ENCODE measurements at regions not wholly inside any gene's neighbourhood (a gene's known extent, or its start where the extent isn't known, plus 50 kb on each side); places are given as distances from the start of the nearest gene placed in this dataset.
"Not testable (repeated sequence)": the region's sequence is repeated elsewhere in the genome, so short reads cannot be mapped to it uniquely, and the experiment has no call there.

- DNase-seq (ENCODE audit: low spot score, unreplicated experiment); H3K9me3 Mint-ChIP-seq (ENCODE audit: low read depth); H3K27me3 Mint-ChIP-seq: not testable (repeated sequence)
Measured at GRCh38 chr7:55743454-55743717, 119.2 kb downstream of the SEPTIN14 start.

DNA sequence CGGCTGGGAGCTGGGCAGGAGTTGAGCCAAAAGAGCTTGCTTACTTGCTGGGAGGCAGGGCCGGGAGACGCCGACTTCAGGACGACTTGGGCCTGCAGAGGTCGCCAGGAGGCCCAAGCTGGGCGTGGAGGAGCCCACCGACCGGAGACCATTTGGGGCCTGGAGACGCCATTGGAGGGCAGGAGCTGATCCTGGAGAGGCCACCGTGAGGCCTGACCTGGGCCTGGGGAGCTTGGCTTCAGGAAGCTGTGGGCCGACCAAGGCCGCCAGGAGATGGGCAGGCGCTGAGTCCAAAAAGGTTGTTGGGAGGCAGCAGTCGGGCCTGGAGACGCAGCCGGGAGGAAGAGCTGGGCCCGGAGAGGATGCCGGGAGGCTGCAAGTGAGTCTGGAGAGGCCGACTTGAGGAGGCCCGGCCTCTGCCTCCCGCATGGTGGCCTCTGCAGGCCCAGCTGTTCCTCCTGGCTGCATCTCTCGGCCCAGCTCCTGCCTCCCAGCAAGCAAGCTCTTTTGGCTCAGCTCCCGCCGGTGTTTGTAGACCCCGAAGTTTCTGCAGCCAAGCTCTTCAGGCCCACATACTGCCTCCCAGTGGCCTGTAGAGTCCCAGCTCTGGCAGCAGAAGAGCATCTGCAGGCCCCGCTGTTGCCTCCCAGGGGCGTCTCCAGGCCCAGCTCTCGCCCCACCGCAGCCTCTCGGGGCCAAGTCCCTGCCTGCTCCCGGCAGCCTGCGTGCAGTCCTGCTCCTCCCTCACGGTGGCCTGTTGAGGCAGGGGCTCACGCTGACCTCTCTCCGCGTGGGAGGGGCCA, 119.7 kb downstream of the SEPTIN14 start:
- not testable (repeated sequence) for H3K4me3 Mint-ChIP-seq (ENCODE audit: low read depth); DNase-seq (ENCODE audit: low spot score, unreplicated experiment); H3K27ac Mint-ChIP-seq; H3K4me1 Mint-ChIP-seq (ENCODE audit: low read depth); H3K27me3 Mint-ChIP-seq; H3K9me3 Mint-ChIP-seq (ENCODE audit: low read depth); H3K36me3 Mint-ChIP-seq (ENCODE audit: insufficient read depth)

More at GRCh38 chr7:55743454-55743717, 119.2 kb downstream of the SEPTIN14 start:
- H3K4me3 Mint-ChIP-seq (ENCODE audit: low read depth); H3K36me3 Mint-ChIP-seq (ENCODE audit: insufficient read depth); H3K4me1 Mint-ChIP-seq (ENCODE audit: low read depth); H3K27ac Mint-ChIP-seq: not testable (repeated sequence)

DNA sequence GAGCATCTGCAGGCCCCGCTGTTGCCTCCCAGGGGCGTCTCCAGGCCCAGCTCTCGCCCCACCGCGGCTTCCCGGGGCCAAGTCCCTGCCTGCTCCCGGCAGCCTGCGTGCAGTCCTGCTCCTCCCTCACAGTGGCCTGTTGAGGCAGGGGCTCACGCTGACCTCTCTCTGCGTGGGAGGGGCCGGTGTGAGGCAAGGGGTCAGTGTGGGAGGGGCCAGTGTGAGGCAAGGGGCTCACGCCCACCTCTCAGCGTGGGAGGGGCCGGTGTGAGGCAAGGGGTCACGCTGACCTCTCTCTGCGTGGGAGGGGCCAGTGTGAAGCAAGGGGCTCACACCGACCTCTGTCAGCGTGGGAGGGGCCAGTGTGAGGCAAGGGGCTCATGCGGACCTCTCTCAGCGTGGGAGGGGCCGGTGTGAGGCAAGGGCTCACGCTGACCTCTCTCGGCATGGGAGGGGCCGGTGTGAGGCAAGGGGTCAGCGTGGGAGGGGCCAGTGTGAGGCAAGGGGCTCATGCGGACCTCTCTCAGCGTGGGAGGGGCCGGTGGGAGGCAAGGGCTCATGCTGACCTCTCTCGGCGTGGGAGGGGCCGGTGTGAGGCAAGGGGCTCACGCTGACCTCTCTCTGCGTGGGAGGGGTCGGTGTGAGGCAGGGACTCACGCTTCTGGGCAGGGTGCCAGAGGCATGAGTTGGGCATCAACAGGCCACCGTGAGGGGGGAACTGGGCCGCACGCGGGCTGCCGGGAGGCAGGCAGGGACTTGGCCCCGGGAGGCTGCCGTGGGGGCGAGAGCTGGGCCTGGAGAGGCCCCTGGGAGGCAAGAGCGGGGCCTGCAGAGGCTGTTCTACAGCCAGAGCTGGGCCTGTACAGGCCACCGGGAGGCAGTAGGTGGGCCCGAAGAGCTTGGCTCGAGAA, 120.6 kb downstream of the SEPTIN14 start:
- H3K4me1 Mint-ChIP-seq (ENCODE audit: low read depth); H3K27me3 Mint-ChIP-seq; H3K9me3 Mint-ChIP-seq (ENCODE audit: low read depth): not testable (repeated sequence)

DNA sequence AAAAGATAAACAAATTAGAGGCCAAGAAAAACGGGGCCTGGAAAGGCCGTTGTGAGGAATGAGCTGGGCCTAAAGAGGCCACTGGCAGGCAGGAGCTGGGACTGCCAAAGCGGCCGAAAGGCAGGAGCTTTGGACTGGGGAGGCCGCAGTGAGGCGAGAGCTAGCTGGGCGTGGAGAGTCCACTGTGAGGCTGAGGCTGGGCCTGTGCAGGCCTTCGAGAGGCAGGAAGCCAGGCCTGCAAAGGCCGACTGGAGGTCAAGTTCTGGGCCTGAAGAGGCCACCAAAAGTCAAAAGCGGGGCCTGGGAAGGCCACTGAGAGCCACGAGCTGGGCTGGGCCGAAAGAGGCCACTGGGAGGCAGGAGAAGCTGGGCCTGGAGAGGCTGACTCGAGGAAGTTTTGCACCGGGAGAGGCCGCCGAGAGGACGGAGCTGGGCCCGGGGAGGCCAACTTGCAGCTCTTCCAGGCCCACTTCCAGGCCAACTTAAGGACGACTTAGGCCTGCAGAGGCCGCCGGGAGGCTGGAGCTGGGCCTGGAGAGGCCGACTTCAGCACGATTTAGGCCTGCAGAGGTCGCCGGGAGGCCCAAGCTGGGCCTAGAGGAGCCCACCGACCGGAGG, 121.8 kb downstream of the SEPTIN14 start:
- H3K9me3 Mint-ChIP-seq (ENCODE audit: low read depth); H3K4me3 Mint-ChIP-seq (ENCODE audit: low read depth); H3K27ac Mint-ChIP-seq; H3K27me3 Mint-ChIP-seq; DNase-seq (ENCODE audit: low spot score, unreplicated experiment); H3K4me1 Mint-ChIP-seq (ENCODE audit: low read depth); H3K36me3 Mint-ChIP-seq (ENCODE audit: insufficient read depth): not testable (repeated sequence)

More for the DNA sequence above, 120.6 kb downstream of the SEPTIN14 start:
- not testable (repeated sequence) for H3K4me3 Mint-ChIP-seq (ENCODE audit: low read depth); H3K27ac Mint-ChIP-seq; DNase-seq (ENCODE audit: low spot score, unreplicated experiment); H3K36me3 Mint-ChIP-seq (ENCODE audit: insufficient read depth)

GRCh38 chr7:55740053-55740452, 122.5 kb downstream of the SEPTIN14 start:
- not testable (repeated sequence) for DNase-seq (ENCODE audit: low spot score, unreplicated experiment); H3K27ac Mint-ChIP-seq; H3K27me3 Mint-ChIP-seq; H3K4me3 Mint-ChIP-seq (ENCODE audit: low read depth); H3K36me3 Mint-ChIP-seq (ENCODE audit: insufficient read depth); H3K9me3 Mint-ChIP-seq (ENCODE audit: low read depth); H3K4me1 Mint-ChIP-seq (ENCODE audit: low read depth)

- H3K4me1 Mint-ChIP-seq (ENCODE audit: low read depth); H3K27me3 Mint-ChIP-seq; H3K36me3 Mint-ChIP-seq (ENCODE audit: insufficient read depth); DNase-seq (ENCODE audit: low spot score, unreplicated experiment); H3K4me3 Mint-ChIP-seq (ENCODE audit: low read depth); H3K27ac Mint-ChIP-seq: not testable (repeated sequence)
- H3K9me3 Mint-ChIP-seq (ENCODE audit: low read depth), result peaks cover 20% of the 10 kb centered on the region
Measured at GRCh38 chr7:55736641-55737221, 125.8 kb downstream of the SEPTIN14 start.

DNA sequence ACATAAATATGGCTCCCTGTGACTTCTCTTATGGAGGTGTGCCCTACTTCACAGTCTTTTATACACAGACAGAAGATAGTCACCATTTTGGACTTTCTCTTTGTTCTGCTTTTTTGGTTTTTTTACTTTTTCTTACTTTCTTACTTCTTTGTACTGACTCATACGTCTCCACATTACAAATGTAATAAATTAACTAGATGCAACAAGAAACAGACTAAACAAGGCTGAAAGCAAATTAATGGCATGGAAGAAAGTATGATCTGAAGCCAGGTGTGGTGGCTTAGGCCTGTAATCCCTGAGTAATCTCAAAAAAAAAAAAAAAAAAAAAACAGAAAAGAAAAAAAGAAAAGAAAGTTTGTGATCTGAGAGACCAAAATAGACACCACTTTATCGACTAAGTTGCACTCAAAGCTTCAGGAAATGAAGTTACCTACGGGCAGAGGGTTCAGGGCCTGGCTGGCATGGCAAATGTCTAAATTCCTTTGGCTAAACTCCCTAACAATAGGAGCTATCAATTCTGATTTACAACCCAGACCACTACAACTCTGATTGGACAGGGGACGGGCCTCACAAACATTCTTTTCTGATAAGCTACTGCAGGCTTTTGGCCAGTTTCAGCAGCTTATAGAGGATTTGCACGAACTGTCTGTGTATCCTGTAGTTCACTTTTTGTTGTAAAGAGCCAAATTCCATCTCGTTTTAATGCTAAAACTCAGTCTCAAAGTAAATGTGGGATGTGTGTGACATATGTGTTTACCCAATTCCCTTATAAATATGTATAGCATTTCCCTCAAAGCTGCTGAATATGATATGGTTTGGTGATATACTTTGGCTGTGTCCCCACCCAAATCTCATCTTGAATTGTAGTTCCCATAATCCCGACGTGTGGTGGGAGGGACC, 129.1 kb downstream of the SEPTIN14 start:
- peaks cover 20% of the 10 kb centered on the region for H3K9me3 Mint-ChIP-seq (ENCODE audit: low read depth)
- peaks cover 10% of the 10 kb centered on the region for H3K4me1 Mint-ChIP-seq (ENCODE audit: low read depth)
- H3K27me3 Mint-ChIP-seq, result no peaks in the 10 kb centered on the region
- H3K36me3 Mint-ChIP-seq (ENCODE audit: insufficient read depth), result peaks cover 7% of the 10 kb centered on the region
- peak overlapping the region; percentile 93 for H3K27ac Mint-ChIP-seq
- DNase-seq (ENCODE audit: low spot score, unreplicated experiment), result no peak
- no peak overlapping the region for H3K4me3 Mint-ChIP-seq (ENCODE audit: low read depth)
- TF ChIP-seq, protein P1, sequence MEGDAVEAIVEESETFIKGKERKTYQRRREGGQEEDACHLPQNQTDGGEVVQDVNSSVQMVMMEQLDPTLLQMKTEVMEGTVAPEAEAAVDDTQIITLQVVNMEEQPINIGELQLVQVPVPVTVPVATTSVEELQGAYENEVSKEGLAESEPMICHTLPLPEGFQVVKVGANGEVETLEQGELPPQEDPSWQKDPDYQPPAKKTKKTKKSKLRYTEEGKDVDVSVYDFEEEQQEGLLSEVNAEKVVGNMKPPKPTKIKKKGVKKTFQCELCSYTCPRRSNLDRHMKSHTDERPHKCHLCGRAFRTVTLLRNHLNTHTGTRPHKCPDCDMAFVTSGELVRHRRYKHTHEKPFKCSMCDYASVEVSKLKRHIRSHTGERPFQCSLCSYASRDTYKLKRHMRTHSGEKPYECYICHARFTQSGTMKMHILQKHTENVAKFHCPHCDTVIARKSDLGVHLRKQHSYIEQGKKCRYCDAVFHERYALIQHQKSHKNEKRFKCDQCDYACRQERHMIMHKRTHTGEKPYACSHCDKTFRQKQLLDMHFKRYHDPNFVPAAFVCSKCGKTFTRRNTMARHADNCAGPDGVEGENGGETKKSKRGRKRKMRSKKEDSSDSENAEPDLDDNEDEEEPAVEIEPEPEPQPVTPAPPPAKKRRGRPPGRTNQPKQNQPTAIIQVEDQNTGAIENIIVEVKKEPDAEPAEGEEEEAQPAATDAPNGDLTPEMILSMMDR (IDR thresholded peaks at IDR 0.05; ENCODE audit: unreplicated experiment), result no peak
